ENCODE measurements at regions not wholly inside any gene's neighbourhood (a gene's known extent, or its start where the extent isn't known, plus 50 kb on each side); places are given as distances from the start of the nearest gene placed in this dataset.
"Not testable (repeated sequence)": the region's sequence is repeated elsewhere in the genome, so short reads cannot be mapped to it uniquely, and the experiment has no call there.

DNA sequence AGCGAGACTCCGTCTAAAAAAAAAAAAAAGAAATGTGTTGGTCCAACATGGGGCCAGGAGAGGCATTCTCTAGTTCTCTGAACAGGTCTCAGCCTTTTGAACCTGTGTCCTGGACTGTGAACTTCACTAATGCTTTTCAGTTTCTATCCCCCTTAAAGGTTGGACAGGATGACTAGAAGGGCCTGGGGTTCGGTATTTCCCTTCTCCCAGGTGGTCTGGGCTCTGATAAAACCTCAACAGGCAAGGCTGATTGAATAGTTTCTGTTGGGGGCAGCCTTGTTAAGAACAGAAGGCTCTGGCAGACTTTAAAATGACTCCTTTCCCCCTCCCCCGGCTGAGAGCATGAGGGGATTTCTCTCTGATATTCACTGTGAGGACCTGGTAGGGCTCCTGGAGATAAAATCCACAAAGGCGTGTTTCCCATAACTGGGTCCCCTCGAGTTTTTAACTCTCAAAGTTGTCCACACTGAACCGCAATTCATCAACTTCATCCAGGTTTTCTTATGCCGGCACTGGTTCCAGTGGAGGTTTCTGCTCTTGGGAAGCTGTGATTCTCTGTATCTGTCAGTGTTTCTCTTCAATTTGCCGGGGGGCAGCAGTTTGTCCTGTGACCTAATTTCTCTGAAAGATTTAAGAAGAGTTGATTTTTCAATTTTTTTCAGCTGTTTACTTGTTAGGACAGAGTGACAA lies 91.3 kb downstream of the METRNL start:
- TF ChIP-seq POLR2A (IDR thresholded peaks at IDR 0.05; ENCODE audit: low read depth, low read length), result no peak
- no peak for FAIRE-seq
- DNase-seq (ENCODE audit: insufficient read length, low spot score), result no peak

DNA sequence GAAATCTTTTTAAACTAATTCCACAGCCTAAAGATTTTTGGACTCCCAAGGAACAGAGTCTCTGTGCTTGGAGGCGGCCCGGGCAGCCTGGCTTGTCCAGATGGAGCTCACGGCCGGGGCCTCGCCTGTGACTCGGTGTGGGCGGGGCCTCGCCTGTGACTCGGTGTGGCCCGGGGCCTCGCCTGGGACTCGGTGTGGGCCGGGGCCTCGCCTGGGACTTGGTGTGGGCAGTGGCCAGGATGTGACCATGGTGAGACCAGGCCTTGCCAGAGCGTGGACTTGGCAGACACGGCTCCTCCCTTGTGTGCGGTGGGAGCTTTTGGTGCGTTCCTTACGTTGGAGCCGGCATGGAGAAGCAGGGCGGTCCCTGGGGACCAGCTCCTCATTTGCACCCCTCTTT lies 92.3 kb downstream of the METRNL start:
- FAIRE-seq, result no peak
- no peak for TF ChIP-seq POLR2A (IDR thresholded peaks at IDR 0.05; ENCODE audit: low read depth, low read length)
- no peak for DNase-seq (ENCODE audit: insufficient read length, low spot score)

DNA sequence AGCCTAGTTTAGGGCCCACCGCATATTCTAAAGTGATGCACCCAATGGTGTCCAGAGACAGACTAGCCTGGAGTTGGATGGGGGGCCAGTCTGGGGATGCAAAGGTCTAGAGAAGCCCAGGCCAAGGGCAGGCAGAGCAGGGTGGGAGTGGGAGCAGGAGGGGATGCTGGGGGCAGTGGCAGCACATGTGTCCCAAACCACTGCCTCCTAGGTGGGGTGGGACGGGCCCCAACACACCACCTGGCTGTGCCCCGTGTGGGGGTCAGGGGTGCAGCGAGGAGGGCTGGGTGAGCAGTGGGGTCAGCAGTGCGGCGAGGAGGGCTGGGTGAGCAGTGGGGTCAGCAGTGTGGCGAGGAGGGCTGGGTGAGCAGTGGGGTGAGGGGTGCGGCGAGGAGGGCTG lies 92.7 kb downstream of the METRNL start:
- not testable (repeated sequence) for DNase-seq (ENCODE audit: insufficient read length, low spot score); FAIRE-seq

DNA sequence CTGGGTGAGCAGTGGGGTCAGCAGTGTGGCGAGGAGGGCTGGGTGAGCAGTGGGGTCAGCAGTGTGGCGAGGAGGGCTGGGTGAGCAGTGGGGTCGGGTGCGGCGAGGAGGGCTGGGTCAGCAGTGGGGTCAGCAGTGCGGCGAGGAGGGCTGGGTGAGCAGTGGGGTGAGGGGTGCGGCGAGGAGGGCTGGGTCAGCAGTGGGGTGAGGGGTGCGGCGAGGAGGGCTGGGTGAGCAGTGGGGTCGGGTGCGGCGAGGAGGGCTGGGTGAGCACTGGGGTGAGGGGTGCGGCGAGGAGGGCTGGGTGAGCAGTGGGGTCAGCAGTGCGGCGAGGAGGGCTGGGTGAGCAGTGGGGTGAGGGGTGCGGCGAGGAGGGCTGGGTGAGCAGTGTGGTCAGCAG lies 93.2 kb downstream of the METRNL start:
- not testable (repeated sequence) for DNase-seq (ENCODE audit: insufficient read length, low spot score); FAIRE-seq

- not testable (repeated sequence) for DNase-seq (ENCODE audit: insufficient read length, low spot score); FAIRE-seq
These were observed 93.9 kb downstream of the METRNL start for GRCh38 chr17:83173180-83173913.

DNA sequence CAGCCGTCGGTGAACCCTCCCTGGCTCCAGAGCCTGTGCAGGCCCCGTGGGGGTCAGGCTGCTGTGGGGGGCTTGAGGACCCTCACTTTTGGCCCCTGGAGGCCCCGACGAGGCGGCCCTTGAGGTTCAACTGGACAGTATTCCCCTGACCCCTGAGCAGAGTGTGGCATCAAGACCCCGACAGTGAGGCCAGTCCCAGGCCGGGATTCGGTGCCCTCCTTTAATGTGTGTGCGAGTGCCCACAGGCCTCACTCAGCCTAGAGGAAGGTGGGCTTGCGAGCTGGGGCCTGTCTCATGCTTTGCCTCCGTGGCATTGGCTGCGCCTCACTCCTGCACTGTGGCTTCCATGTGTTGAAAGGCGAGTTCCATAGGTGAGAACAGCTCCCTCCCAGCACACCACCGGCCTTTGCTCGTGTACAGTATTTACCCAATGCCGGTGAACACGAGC lies 94.5 kb downstream of the METRNL start:
- DNase-seq (ENCODE audit: insufficient read length, low spot score) (no peak), FAIRE-seq (no peak)
- TF ChIP-seq POLR2A (IDR thresholded peaks at IDR 0.05; ENCODE audit: low read depth, low read length), result no peak

DNA sequence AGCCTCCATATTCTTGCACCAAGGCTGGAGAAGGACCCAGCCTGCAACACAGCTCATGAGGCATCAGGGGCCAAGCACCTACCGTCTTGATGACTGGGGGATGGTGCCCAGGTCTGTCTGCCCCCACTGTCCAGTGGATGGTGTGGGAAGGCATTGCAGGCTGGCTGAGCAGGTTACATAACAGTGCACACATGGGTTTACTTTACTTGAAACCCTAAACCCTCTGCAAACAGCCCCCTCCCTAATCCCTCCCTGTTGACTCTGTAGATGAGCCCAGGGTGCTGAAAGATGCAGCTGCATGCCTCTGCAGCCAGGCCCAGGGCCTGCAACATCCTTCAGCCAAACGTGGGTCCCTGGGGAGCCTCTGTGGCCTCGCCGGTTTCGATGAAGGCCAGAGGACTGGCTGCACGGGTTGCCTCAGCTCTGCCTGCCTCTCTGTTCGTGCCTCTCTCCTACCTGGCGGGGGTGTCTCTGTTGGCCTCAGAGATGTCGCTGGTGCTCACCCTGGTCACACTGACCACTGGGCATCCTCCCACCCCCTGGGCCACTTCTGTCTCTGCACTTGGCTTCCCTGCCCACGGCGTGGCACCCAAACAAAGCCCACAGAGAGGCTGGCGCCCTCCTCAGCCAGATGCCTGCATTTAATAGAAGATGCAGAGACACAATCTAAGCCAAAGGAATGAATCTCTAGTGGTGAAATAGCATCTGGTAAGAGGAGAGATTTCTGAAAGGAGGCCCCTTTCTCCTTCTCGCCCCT lies 95.1 kb downstream of the METRNL start:
- FAIRE-seq, result no peak
- no peak for DNase-seq (ENCODE audit: insufficient read length, low spot score)
- TF ChIP-seq POLR2A (IDR thresholded peaks at IDR 0.05; ENCODE audit: low read depth, low read length), result no peak

DNA sequence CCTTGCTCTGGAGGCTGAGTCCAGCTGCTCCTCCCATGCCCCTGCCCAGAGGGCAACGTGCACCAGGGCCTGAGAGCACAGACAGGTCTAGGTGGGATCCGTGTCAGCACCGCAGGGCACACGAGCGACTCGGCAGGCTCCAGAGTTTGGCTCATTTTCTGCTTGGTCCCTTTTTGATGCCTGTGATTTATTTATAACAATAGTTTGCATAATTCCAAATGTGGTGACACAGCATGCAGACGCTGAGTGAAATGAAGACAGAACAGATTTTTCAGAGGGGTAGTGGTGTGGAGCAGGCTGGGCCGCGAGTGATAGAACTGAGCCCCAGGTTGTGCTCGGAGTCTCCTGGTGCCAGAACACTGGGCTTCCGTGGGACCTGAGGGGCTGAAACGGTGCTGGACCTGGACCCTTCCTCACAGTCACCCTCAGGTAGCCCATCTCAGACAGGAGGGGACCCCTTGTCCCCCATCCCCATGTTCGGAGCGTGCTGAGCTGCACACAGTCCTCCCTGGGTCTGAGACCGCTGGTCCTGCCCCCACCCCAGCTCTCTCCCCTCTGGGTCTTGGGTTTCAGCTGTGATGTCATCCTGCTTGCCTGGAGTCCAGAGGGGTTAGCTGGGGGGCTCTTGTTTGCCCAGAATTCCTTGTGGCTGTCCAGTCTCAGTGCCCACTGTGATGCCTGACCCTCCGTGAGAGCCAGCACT lies 95.9 kb downstream of the METRNL start:
- FAIRE-seq (no peak), DNase-seq (ENCODE audit: insufficient read length, low spot score) (no peak)
- TF ChIP-seq POLR2A (IDR thresholded peaks at IDR 0.05; ENCODE audit: low read depth, low read length), result no peak

DNA sequence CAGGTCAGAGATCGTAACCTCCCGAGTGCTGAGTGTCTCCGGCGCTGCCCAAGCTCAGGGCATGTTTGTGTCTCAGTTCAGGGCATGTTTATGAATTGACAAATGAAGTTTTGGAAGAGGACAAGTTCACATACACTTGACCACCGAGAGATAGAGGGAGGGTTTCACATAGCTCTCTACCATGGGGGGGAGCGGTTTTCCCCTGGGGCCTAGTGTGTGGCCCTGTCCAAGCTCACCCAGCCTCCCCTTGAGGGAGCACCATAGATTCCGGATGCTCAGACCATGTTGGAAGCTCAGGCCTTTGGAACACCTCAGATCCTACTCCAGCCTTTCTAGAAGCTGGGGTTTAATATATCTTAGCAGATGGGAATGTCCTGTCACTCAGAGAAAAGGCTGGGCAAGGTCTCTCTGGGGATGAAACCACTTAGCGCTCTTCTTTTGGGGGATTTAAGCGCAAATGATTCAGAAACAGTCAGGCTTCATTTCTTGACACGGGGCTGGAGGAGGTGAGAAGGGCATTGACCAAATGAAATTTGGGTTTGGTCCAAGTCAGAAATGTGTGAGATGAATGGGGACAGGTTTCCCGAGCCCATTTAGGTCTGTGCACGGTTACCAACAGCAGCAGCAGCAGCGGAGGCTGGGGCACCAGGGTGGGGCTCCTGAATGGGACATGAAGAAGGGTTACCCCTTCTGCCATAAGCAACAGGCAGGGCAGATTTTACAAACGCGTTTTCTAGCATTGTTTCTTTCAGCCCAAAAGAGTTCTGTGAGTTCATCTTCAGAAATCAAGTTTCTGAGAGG lies 96.6 kb downstream of the METRNL start:
- TF ChIP-seq POLR2A (IDR thresholded peaks at IDR 0.05; ENCODE audit: low read depth, low read length), result no peak
- no peak for DNase-seq (ENCODE audit: insufficient read length, low spot score)
- no peak for FAIRE-seq

- FAIRE-seq (no peak), DNase-seq (ENCODE audit: insufficient read length, low spot score) (no peak)
- TF ChIP-seq POLR2A (IDR thresholded peaks at IDR 0.05; ENCODE audit: low read depth, low read length), result no peak
These were observed 97.5 kb downstream of the METRNL start for GRCh38 chr17:83176623-83177583.

- DNase-seq (ENCODE audit: insufficient read length, low spot score) (no peak), FAIRE-seq (no peak)
- TF ChIP-seq POLR2A (IDR thresholded peaks at IDR 0.05; ENCODE audit: low read depth, low read length), result no peak
These were observed 98.5 kb downstream of the METRNL start for GRCh38 chr17:83177611-83178532.
